Smooth muscle cell (in vitro differentiated cells): ENCODE measurements at regions not wholly inside any gene's neighbourhood (a gene's known extent, or its start where the extent isn't known, plus 50 kb on each side); places are given as distances from the start of the nearest gene placed in this dataset.

Experiments used
- DNase-seq: peaks from one replicate; lab custom pipeline; 2025; ENCODE audit not compliant: unreplicated experiment; lab: John Stamatoyannopoulos, UW
- H2AFZ ChIP-seq: fragments of 200-600 bp; sonication (generic); 2 replicates; pipeline ENCODE4 v1.6.0; 2016; ENCODE audit warnings: antibody characterized with exemption, low read depth, mild to moderate bottlenecking
- H3F3A ChIP-seq: fragments of 200-600 bp; sonication (generic); 2 replicates; pipeline ENCODE4 v1.6.0; 2017; ENCODE audit warnings: antibody characterized with exemption, low read depth
- H3K27ac ChIP-seq: fragments of 200-600 bp; sonication (generic); 2 replicates; pipeline ENCODE4 v1.5.1; 2016; ENCODE audit warnings: low read depth, mild to moderate bottlenecking
- H3K27me3 ChIP-seq: fragments of 200-600 bp; sonication (generic); 2 replicates; pipeline ENCODE4 v1.6.1; 2016; ENCODE audit warnings: low read depth, mild to moderate bottlenecking
- H3K36me3 ChIP-seq: fragments of 200-600 bp; sonication (generic); 2 replicates; pipeline ENCODE4 v1.5.1; 2016; ENCODE audit warnings: low read depth
- H3K4me1 ChIP-seq: fragments of 200-600 bp; sonication (generic); 2 replicates; pipeline ENCODE4 v1.5.1; 2016; ENCODE audit warnings: low read depth
- H3K4me2 ChIP-seq: fragments of 200-600 bp; sonication (generic); 2 replicates; pipeline ENCODE4 v1.6.0; 2016; ENCODE audit warnings: mild to moderate bottlenecking
- H3K4me3 ChIP-seq: fragments of 200-600 bp; sonication (generic); 2 replicates; pipeline ENCODE4 v1.5.1; 2016; ENCODE audit warnings: mild to moderate bottlenecking
- H3K79me2 ChIP-seq: fragments of 200-600 bp; sonication (generic); 2 replicates; pipeline ENCODE4 v1.6.0; 2016; ENCODE audit warnings: low read depth, mild to moderate bottlenecking
- H3K9ac ChIP-seq: fragments of 200-600 bp; sonication (generic); 2 replicates; pipeline ENCODE4 v1.6.0; 2016; ENCODE audit warnings: low read depth
- H3K9me3 ChIP-seq: fragments of 200-600 bp; sonication (generic); replicated peaks from 2 replicates; pipeline ENCODE4 v1.5.1; 2016; ENCODE audit warnings: low read depth
- H4K20me1 ChIP-seq: fragments of 200-600 bp; sonication (generic); 2 replicates; pipeline ENCODE4 v1.6.0; 2016; ENCODE audit warnings: low read depth
- CTCF ChIP-seq: fragments of 200-600 bp; sonication (generic); IDR thresholded peaks from 2 replicates; pipeline ENCODE4 v1.5.1; 2017; ENCODE audit warnings: borderline replicate concordance, mild to moderate bottlenecking, antibody characterized with exemption; ENCODE audit not compliant: insufficient read depth, poor library complexity, severe bottlenecking
- WGBS: methylation state at CpG from one replicate; pipeline ENCODE4 v1.1.7; 2016; ENCODE audit warnings: low lambda C conversion rate; 5-methylcytosine and 5-hydroxymethylcytosine counted together

DNA sequence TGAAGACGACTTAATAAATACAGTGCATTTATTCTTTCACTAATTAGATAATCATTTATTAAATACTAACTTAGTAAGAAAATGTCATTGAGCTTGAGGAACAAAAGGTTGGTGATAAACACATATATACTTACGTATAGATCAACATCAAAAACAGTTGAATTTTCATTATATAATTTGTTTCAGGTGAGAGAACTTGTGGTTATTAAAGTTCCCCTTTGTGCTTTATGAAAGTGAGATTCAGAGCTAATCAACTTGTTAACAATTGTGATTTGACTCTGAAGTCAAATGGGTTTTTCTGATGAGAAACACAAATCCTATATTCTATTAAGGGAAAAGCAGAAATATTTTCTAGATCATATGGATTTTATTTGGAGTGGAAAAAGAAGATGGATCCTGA, 524.0 kb downstream of the SOX11 start:
- Histone ChIP-seq H3K4me3 (no peak overlapping the region), H3K9ac (no peak overlapping the region), H3K79me2 (no peaks in the 10 kb centered on the region), H3F3A (no peaks in the 10 kb centered on the region), H3K27ac (no peak overlapping the region), H3K36me3 (no peaks in the 10 kb centered on the region), H3K4me1 (peaks cover 7% of the 10 kb centered on the region), H2AFZ (no peak overlapping the region), H3K27me3 (no peaks in the 10 kb centered on the region), H4K20me1 (no peaks in the 10 kb centered on the region), H3K9me3 (no peaks in the 10 kb centered on the region), H3K4me2 (no peak overlapping the region)
- TF ChIP-seq CTCF, result no peak
- 93% methylated on average over 2 of the region's 2 CpGs for WGBS
- no peak for DNase-seq

GRCh38 chr2:6218926-6219325, 526.7 kb downstream of the SOX11 start:
- TF ChIP-seq CTCF, result no peak
- WGBS, result 100% methylated on average over 4 of the region's 4 CpGs
- no peaks in the 10 kb centered on the region for H3K9me3 ChIP-seq
- no peak overlapping the region for H3K4me3 ChIP-seq
- no peaks in the 10 kb centered on the region for H3F3A ChIP-seq
- H2AFZ ChIP-seq, result no peak overlapping the region
- H3K27ac ChIP-seq, result no peak overlapping the region
- H3K27me3 ChIP-seq, result no peaks in the 10 kb centered on the region
- no peaks in the 10 kb centered on the region for H4K20me1 ChIP-seq
- no peaks in the 10 kb centered on the region for H3K36me3 ChIP-seq
- H3K4me2 ChIP-seq, result no peak overlapping the region
- H3K4me1 ChIP-seq, result peaks cover 4% of the 10 kb centered on the region
- no peaks in the 10 kb centered on the region for H3K79me2 ChIP-seq
- DNase-seq, result no peak
- H3K9ac ChIP-seq, result no peak overlapping the region

- Histone ChIP-seq H3K4me2 (no peak overlapping the region), H3K4me1 (peaks cover 3% of the 10 kb centered on the region), H3K27ac (no peak overlapping the region), H3K9ac (no peak overlapping the region), H3K9me3 (no peaks in the 10 kb centered on the region), H3K27me3 (no peaks in the 10 kb centered on the region), H2AFZ (no peak overlapping the region), H3K79me2 (no peaks in the 10 kb centered on the region), H3F3A (no peaks in the 10 kb centered on the region), H3K4me3 (no peak overlapping the region), H3K36me3 (no peaks in the 10 kb centered on the region), H4K20me1 (no peaks in the 10 kb centered on the region)
- WGBS, result 88% methylated on average over 4 of the region's 4 CpGs
- DNase-seq, result no peak
- no peak for TF ChIP-seq CTCF
These were observed 527.7 kb downstream of the SOX11 start for GRCh38 chr2:6219906-6220305.

DNA sequence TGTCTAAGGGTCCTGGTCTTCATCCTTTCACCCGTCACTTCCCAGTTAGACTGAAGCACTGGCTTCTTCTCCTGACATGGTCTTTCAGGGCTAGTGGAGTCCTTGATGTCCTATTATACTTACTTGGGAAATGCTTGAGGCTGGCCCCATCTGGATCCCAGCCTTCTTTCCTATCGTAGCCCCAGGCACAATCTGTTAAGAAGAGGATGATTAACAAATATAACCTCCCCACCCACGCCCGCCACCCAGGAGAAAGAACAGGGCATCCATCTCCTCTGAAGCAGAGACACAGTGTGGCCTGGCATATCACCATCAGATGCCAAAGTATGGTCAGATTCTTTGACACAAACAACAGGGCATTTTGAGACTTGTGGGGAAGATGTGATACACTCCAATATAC, 530.1 kb downstream of the SOX11 start:
- no peak overlapping the region for H3K4me3 ChIP-seq
- no peaks in the 10 kb centered on the region for H3K79me2 ChIP-seq
- H3F3A ChIP-seq, result no peaks in the 10 kb centered on the region
- H3K9ac ChIP-seq, result no peak overlapping the region
- no peaks in the 10 kb centered on the region for H3K4me1 ChIP-seq
- H2AFZ ChIP-seq, result no peak overlapping the region
- H3K27me3 ChIP-seq, result no peaks in the 10 kb centered on the region
- no peak overlapping the region for H3K27ac ChIP-seq
- no peaks in the 10 kb centered on the region for H3K9me3 ChIP-seq
- DNase-seq, result no peak
- TF ChIP-seq CTCF, result no peak
- 77% methylated on average over 4 of the region's 4 CpGs for WGBS
- no peaks in the 10 kb centered on the region for H4K20me1 ChIP-seq
- no peak overlapping the region for H3K4me2 ChIP-seq
- no peaks in the 10 kb centered on the region for H3K36me3 ChIP-seq
